T-helper 22 cell (primary cell): ENCODE measurements at regions not wholly inside any gene's neighbourhood (a gene's known extent, or its start where the extent isn't known, plus 50 kb on each side); places are given as distances from the start of the nearest gene placed in this dataset.

Experiments used
- DNase-seq: peaks from one replicate; pipeline ENCODE4 v3.0.0-alpha.2; 2020; ENCODE audit warnings: low read depth

DNA sequence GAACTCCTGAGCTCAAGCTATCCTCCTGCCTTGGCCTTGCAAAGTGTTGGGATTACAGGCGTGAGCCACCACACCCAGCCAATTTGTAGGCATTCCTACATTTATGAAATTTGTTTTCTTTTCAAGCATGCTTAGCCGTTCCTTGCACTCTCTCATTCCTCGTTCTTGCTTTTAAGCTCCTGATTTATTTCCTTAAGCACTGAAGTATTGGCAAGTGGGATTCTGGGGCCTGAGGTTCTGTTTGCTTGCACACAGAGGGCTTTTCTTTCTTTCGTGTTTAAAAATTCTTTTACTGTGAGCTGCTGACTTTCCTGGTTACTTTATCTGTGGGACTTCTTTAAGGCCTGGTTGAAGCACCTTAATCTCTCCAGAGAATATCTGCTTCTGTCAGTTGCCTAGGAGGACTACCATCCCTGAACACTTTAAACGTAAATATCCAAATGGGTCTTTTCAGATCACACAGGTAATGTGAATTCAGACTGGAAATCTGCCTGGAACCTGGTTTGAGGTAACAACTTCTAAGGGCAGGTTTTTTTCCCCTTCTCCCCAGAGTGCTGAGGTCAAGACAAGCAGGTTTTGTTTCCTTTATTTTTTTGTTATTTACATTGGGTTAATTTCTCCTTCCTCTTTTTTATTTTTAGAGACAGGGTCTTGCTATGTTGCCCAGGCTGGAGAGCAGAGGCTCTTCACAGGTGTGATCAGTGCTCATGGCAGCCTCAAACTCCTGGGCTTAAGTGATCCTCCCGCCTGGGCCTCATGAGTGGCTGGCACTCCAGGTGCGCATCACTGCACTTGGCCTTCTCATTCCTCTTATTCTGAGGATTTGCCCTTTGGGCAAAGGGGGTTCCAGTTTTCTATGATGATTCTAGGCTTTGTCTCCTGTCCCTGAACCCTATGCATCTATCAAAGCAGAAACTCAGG lies 102.9 kb downstream of the PFKFB3 start:
- DNase-seq, result no peak

DNA sequence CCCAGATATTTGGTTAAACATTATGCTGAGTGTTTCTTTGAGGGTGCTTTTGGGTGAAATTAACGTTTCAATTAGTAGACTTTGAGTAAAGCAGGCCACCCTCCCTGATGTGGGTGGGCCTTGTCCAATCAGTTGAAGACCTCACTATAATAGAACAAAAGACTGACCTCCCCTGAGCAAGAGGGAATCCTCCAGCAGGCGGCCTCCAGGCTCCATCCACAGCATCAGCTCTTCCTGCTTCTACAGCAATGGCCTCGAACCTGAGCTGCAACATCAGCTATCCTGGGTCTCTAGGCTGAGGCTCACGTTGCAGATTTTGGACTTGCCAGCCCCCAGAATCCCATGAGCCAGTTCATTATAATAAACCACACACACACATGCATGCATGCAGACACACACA lies 104.2 kb downstream of the PFKFB3 start:
- no peak for DNase-seq

DNA sequence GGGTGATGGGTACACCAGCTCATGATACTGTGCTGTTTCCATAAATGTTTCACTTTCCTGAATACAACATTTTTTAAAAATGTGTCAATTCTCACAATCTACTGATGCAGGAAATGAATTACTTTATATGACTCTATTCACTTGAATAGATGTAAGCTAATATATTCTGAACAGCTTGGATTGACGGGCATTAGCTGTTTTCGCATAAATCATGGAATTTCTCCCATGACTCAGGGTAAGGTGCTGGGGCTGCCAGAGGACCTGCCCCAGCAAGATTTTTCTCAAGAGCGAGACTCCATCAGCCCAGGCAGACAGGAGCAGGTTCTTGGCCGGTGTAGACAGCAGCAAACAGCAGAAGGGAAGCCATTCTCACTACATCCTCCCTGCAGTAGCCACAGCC lies 107.1 kb downstream of the PFKFB3 start:
- no peak for DNase-seq

DNA sequence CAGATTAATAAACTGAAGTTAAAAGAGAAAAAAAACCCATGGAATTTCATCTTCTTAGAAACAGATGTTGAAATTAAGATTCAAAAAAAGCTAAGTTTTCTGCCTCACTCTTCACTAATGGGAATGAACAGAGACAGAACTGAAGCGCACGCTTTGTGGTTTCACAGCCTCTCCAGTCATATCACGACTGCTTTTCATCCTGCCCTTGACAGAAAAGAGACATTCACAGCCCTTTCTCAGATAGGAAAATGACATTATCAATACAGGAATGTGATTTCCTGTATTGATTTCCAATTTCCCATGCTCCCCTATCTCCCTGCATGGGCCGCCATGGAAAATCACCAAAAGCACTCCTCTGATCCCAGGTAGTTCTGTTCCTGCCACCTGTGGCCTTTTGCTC lies 108.2 kb downstream of the PFKFB3 start:
- no peak for DNase-seq

GRCh38 chr10:6311700-6312330 lies 109.1 kb downstream of the PFKFB3 start:
- no peak for DNase-seq

DNA sequence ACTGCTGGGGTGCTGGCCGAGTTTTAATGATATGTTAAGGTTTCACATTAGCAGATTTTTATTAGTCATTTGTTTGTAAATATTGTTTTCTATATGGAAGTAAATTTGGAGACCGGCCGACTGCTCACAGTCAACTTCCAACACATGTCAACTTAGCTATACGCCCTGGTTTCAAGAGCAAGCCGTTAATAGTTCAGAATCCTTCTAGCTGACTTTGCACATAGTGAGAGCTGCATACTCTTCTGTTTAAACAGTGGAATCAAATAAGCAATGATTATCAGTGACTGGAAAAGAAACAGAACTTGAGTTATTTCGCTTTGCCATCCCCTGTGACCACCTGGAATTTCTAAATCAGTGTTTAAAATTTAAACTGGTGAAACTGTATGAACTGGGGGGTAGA lies 109.9 kb downstream of the PFKFB3 start:
- DNase-seq, result no peak

DNA sequence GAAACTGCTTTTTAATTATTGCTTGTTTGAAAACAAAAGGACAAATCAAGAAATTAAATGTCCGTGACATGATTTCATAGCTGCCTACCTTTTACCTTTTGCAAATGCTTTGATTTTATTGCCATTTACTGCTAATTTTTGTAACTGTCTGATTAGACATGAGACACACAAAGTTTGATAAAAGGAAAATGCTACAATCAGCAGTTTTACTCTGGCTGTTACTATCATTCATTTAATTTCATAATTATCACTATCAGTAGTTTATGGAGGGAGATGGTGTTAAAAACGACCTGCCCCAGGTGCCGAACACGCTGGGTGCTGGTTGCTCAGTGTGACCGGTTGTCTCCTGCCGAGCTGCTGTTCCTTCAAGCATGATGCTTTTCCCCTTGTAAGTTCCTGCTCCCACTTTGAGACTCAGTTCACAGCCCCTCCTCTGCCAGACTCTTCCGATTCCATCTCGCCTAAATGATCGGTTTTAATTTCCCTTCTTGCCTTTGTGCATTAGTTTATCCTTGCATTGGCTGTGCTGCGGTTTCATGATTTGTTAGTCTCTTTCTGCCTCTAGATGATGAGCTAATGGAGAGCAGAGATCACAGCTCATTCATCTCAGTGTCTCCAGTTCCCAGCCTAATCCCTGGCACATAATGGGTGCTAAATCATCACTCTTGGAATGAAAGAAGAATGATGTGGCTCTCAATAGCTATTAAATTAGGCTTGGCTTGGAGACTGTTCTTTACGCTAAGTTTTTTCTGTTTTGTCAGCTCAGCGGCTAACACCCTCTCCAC lies 110.6 kb downstream of the PFKFB3 start:
- DNase-seq, result no peak

DNA sequence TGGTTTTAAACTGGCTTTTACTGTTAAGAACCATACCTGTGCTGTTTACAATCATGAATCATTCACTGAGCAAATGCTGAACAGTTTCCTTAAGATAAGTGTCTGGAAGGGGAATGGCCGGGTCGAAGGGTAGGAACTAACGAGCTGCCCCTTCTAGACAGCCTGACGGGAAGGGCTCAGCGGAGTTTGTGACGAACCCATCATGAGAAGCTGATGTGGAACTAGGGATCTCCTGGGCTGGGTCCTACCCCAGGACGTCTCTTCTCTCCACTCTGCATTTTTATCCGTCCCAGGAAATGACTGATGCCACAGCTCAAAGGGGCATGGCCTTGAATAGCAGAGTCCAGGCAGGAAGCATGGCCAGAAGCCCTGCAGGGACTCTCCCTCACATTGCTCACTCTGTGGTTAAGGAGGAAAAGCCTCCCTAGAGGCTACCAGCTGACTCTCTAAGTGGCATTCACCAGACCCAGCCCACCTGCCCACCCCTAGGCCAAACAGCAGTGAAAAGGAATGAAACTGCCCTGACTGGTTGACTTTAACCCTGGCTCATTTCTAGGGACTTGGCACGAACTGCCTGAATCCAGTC lies 112.0 kb downstream of the PFKFB3 start:
- DNase-seq, result no peak

- no peak for DNase-seq
Observed at GRCh38 chr10:6319119-6319518, 116.4 kb downstream of the PFKFB3 start.

DNA sequence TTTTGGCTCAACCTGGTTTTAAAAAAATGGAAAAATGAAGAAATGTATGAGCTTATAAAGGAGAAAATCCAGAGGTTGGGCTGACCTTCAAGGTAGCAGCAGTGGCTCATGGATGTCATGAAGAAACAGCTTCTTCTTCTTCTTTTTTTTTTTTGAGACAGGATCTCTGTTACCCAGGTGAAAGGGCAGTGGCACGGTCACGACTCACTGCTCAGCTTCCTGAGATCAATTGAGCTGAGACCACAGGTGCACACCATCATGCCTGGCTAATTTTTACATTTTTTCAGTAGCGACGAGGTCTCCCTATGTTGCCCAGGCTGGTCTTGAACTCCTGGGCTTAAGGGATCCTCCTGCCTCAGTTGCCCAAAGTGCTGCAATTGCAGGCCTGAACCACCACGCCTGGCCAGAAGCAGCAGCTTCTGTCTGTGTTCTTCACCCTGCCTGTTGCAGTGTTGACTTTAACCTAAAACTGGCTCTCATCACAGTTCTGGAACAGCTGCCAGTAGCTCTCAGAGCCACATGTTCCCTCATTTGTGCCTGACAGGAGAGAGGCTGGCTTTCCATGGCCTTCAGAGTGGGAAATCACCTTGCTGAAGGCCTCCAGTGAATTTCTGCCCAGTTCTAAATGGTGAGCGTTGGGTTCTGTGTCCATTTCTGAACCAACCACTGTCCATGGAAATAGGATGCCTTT lies 117.7 kb downstream of the PFKFB3 start:
- DNase-seq, result no peak

DNA sequence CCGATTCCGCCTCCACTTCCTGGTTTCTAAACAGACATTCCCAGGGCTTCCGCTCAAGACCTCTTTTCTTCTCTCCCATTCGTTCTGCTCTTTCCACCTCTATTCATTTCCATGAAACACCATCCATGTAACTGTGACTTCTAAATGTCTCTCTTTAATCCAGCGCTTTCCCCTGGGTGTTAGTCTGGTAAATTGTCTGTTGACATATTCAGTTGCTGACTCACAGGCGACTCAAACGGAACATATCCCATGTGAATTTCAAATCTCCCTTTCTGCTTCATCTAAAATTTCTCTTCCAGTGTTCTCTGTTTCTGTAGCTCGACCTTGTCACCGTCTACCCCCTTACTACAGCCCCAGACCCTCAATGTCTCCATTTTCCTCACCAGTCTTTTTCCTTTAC lies 119.1 kb downstream of the PFKFB3 start:
- DNase-seq, result no peak

GRCh38 chr10:6322805-6323204 lies 120.1 kb downstream of the PFKFB3 start:
- DNase-seq, result no peak

DNA sequence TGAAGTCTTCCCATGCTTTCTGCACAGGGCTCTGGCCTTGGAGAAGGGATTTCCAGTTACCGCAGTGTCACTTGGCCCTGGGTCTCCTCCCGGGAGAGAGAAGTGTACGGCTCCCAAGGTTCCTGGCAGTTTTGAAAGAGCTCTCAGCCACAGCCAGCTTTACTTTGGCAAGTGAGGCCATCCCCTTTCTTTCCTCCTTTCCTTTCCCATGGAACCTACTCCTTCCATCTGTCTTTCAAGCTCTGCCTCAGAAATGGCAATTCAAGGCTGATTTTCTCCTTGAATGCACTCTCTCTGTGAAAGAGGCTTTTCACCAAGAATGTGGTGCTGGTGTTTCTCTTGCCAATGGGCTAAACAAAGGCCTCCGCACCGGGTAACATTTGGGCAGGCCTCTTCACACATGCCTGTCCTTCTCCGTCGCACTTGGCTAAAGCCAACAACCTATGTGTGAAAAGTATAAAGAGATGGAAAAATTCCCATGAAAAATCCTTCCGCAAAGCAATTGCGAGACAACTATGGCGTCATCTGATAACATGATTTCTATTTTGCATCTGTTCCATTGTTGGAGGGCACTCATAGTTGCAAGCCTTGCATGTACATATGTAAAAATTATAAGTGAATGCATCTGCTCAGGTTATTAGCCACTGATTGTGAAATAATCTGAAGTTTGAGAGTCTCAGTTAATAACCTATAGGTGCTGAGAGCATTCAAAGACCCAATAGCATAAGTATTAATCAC lies 125.4 kb downstream of the PFKFB3 start:
- no peak for DNase-seq

GRCh38 chr10:6328699-6329423 lies 126.1 kb downstream of the PFKFB3 start:
- no peak for DNase-seq

DNA sequence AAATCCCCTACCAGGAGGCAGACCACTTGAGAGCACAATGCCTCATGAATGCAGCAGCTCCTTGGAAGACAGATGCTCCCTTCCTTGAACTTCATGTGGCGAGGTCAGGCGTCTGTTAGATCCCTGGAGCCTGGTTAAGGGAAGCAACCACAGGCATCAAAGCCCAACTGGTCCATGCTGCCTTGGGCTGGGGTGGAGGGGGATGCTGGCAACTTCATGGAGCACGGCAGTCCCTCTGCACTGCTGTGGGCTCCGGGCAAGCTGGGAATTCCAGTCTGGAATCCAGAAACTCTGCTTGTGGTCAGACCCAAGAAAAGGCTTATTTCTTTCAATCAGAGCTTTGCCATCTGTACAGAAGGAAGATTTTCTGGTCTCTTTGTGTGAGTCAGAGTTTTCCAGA lies 130.4 kb downstream of the PFKFB3 start:
- DNase-seq, result no peak

DNA sequence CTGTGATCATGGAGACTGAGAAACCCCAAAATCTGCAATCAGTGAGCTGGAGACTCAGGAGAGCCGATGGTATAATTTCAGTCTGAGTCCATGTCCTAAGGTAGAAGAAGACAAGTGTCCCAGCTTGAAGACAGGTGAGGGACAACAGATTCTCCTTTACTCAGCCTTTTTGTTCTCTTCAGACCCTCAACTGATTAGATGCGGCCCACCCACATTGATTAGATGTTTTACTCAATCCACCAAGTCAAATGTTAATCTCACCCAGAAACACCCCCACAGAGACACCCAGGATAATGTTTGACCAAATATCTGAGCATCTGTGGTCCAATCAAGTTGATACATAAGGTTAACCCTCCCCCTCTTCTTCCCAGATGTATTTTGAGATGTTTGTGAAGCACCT lies 131.2 kb downstream of the PFKFB3 start:
- DNase-seq, result no peak

GRCh38 chr10:6336016-6336415 lies 133.3 kb downstream of the PFKFB3 start:
- DNase-seq, result no peak

GRCh38 chr10:6337382-6337781 lies 134.7 kb downstream of the PFKFB3 start:
- DNase-seq, result no peak

GRCh38 chr10:6338361-6338760 lies 135.6 kb downstream of the PFKFB3 start:
- DNase-seq, result no peak

DNA sequence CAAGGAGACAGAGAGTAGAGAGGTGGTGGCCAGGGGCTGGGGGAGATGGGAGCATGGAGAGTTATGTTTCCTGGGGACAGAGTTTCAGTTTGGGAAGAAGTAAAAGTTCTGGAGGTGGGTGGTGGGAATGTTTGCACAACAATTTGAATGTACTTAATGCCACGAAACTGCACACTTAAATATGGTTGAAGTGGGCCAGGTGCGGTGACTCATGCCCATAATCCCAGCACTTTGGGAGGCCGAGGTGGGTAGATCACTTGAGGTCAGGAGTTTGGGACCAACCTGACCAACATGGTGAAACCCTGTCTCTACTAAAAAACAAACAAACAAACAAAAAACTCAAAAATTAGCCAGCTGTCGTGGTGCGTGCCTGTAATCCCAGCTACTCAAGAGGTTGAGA lies 137.2 kb downstream of the PFKFB3 start:
- no peak for DNase-seq
